Naive thymus-derived CD8-positive, alpha-beta T cell (primary cell): ENCODE measurements at regions not wholly inside any gene's neighbourhood (a gene's known extent, or its start where the extent isn't known, plus 50 kb on each side); places are given as distances from the start of the nearest gene placed in this dataset.
"Not testable (repeated sequence)": the region's sequence is repeated elsewhere in the genome, so short reads cannot be mapped to it uniquely, and the experiment has no call there.

Experiments
- ATAC-seq, 2 donors: fragments of 150-1000 bp; cut with Tn5 transposase in 1 of 2; sonication (Bioruptor Pico), chemical (Tn5 transposase) in 1 of 2; 1 replicate in 1 of 2; 2 replicates in 1 of 2; pipeline ENCODE4 v1.10.0; 2021; ENCODE audit warnings: mild to moderate bottlenecking in 2 of 2, moderate library complexity in 2 of 2
- POLR2A ChIA-PET: fragments of 350-600 bp; sonication (Branson Sonifier 250); formaldehyde crosslinking; loops from one replicate; lab custom pipeline; 2021; ENCODE audit warnings: antibody characterized with exemption; lab: Charles Lee
- DNase-seq, 10 donors: peaks; one replicate each; pipeline versions ENCODE4 v3.0.0 to v3.0.0-alpha.2; 2020 to 2022
- H3K27ac Mint-ChIP-seq, 10 donors: one replicate each; pipeline ENCODE4 v1.8.0; 2020 to 2022; ENCODE audit warnings: mild to moderate bottlenecking in 10 of 10, mixed read lengths in 10 of 10, moderate library complexity in 4 of 10, inconsistent platforms in 1 of 10
- H3K27me3 Mint-ChIP-seq, 5 donors: one replicate each; pipeline ENCODE4 v1.8.0; 2021 to 2022; ENCODE audit warnings: mixed read lengths in 5 of 5
- H3K36me3 Mint-ChIP-seq, 3 donors: one replicate each; pipeline ENCODE4 v1.8.0; 2020 to 2022; ENCODE audit warnings: mixed read lengths in 3 of 3, mild to moderate bottlenecking in 2 of 3, inconsistent platforms in 1 of 3
- H3K4me1 Mint-ChIP-seq, 4 donors: one replicate each; pipeline ENCODE4 v1.8.0; 2021 to 2022; ENCODE audit warnings: mixed read lengths in 4 of 4
- H3K4me3 Mint-ChIP-seq, 10 donors: one replicate each; pipeline ENCODE4 v1.8.0; 2020 to 2022; ENCODE audit warnings: mild to moderate bottlenecking in 10 of 10, mixed read lengths in 10 of 10, moderate library complexity in 6 of 10, inconsistent platforms in 1 of 10
- H3K9me3 Mint-ChIP-seq, 9 donors: one replicate each; pipeline ENCODE4 v1.8.0; 2020 to 2022; ENCODE audit warnings: mixed read lengths in 9 of 9, mild to moderate bottlenecking in 3 of 9, inconsistent platforms in 1 of 9, moderate library complexity in 1 of 9

- POLR2A ChIA-PET, H3K36me3 Mint-ChIP-seq, H3K27ac Mint-ChIP-seq, H3K4me3 Mint-ChIP-seq, H3K4me1 Mint-ChIP-seq, DNase-seq, ATAC-seq: not testable (repeated sequence)
- Mint-ChIP-seq H3K27me3 (peaks cover 0 to 18% (median 10%) of the 10 kb centered on the region in 5 donors), H3K9me3 (peaks cover 8 to 39% (median 16%) of the 10 kb centered on the region in 9 donors)
Measured at GRCh38 chr2:89756616-89757015, 1065.1 kb downstream of the RPIA start.

- H3K4me1 Mint-ChIP-seq, H3K4me3 Mint-ChIP-seq, H3K27ac Mint-ChIP-seq, POLR2A ChIA-PET, DNase-seq, ATAC-seq, H3K36me3 Mint-ChIP-seq: not testable (repeated sequence)
- peaks cover 8 to 52% (median 22%) of the 10 kb centered on the region in 9 donors for H3K9me3 Mint-ChIP-seq
- H3K27me3 Mint-ChIP-seq, result peaks cover 0 to 29% (median 11%) of the 10 kb centered on the region in 5 donors
Measured at GRCh38 chr2:89758332-89759026, 1067.0 kb downstream of the RPIA start.

GRCh38 chr2:89760762-89761161, 1069.3 kb downstream of the RPIA start:
- peaks cover 7 to 45% (median 22%) of the 10 kb centered on the region in 5 donors for H3K27me3 Mint-ChIP-seq

DNA sequence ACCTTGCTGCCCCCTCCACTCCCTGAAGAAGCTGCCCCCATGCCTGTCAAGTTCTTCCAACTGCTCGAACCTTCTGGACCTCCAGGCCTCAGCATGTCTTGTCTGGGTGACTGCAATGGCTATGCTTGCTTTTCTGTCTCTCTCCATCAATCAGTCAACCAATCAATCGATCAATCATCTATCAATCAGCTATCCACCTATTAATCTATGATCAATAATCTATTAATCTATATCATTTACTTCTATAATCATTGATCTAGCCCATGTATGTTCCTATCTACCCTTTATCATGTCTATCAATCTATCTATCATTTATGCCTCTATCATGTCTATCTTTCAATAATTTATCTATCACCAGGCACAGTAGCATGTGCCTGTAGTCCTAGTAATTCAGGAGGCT, 1069.7 kb downstream of the RPIA start:
- H3K27ac Mint-ChIP-seq, H3K4me1 Mint-ChIP-seq, DNase-seq, POLR2A ChIA-PET, ATAC-seq, H3K4me3 Mint-ChIP-seq: not testable (repeated sequence)
- peaks cover 2 to 10% (median 7%) of the 10 kb centered on the region in 3 donors for H3K36me3 Mint-ChIP-seq
- peaks cover 3 to 45% (median 29%) of the 10 kb centered on the region in 9 donors for H3K9me3 Mint-ChIP-seq
- peaks cover 8 to 49% (median 25%) of the 10 kb centered on the region in 5 donors for H3K27me3 Mint-ChIP-seq

More at GRCh38 chr2:89760762-89761161, 1069.3 kb downstream of the RPIA start:
- Mint-ChIP-seq H3K36me3 (peaks cover 2 to 10% (median 7%) of the 10 kb centered on the region in 3 donors), H3K9me3 (peaks cover 5 to 49% (median 30%) of the 10 kb centered on the region in 9 donors)
- H3K27ac Mint-ChIP-seq, DNase-seq, H3K4me3 Mint-ChIP-seq, ATAC-seq, H3K4me1 Mint-ChIP-seq, POLR2A ChIA-PET: not testable (repeated sequence)

- H3K27ac Mint-ChIP-seq, H3K4me1 Mint-ChIP-seq, DNase-seq, ATAC-seq, POLR2A ChIA-PET, H3K4me3 Mint-ChIP-seq: not testable (repeated sequence)
- peaks cover 2 to 10% (median 7%) of the 10 kb centered on the region in 3 donors for H3K36me3 Mint-ChIP-seq
- peaks cover 12 to 56% (median 32%) of the 10 kb centered on the region in 5 donors for H3K27me3 Mint-ChIP-seq
- H3K9me3 Mint-ChIP-seq, result peaks cover 2 to 48% (median 30%) of the 10 kb centered on the region in 9 donors
Measured at GRCh38 chr2:89761863-89762262, 1070.4 kb downstream of the RPIA start.

- H3K27ac Mint-ChIP-seq, ATAC-seq, H3K4me1 Mint-ChIP-seq, POLR2A ChIA-PET, H3K4me3 Mint-ChIP-seq, DNase-seq: not testable (repeated sequence)
- H3K9me3 Mint-ChIP-seq, result peaks cover 2 to 49% (median 31%) of the 10 kb centered on the region in 9 donors
- peaks cover 3 to 14% (median 11%) of the 10 kb centered on the region in 3 donors for H3K36me3 Mint-ChIP-seq
- H3K27me3 Mint-ChIP-seq, result peaks cover 17 to 59% (median 38%) of the 10 kb centered on the region in 5 donors
Measured at GRCh38 chr2:89762461-89763253, 1071.2 kb downstream of the RPIA start.

- no peak overlapping the region for H3K4me3 Mint-ChIP-seq
- peaks cover 21 to 61% (median 41%) of the 10 kb centered on the region in 5 donors for H3K27me3 Mint-ChIP-seq
- ATAC-seq (no peak), DNase-seq (no peak)
- POLR2A ChIA-PET, result no interaction called here
- H3K9me3 Mint-ChIP-seq, result peaks cover 4 to 50% (median 29%) of the 10 kb centered on the region in 9 donors
- peaks cover 0 to 3% (median 1%) of the 10 kb centered on the region in 4 donors for H3K4me1 Mint-ChIP-seq
- H3K36me3 Mint-ChIP-seq, result peaks cover 4 to 14% (median 11%) of the 10 kb centered on the region in 3 donors
- no peak overlapping the region for H3K27ac Mint-ChIP-seq
Measured at GRCh38 chr2:89763254-89763580, 1071.7 kb downstream of the RPIA start.

DNA sequence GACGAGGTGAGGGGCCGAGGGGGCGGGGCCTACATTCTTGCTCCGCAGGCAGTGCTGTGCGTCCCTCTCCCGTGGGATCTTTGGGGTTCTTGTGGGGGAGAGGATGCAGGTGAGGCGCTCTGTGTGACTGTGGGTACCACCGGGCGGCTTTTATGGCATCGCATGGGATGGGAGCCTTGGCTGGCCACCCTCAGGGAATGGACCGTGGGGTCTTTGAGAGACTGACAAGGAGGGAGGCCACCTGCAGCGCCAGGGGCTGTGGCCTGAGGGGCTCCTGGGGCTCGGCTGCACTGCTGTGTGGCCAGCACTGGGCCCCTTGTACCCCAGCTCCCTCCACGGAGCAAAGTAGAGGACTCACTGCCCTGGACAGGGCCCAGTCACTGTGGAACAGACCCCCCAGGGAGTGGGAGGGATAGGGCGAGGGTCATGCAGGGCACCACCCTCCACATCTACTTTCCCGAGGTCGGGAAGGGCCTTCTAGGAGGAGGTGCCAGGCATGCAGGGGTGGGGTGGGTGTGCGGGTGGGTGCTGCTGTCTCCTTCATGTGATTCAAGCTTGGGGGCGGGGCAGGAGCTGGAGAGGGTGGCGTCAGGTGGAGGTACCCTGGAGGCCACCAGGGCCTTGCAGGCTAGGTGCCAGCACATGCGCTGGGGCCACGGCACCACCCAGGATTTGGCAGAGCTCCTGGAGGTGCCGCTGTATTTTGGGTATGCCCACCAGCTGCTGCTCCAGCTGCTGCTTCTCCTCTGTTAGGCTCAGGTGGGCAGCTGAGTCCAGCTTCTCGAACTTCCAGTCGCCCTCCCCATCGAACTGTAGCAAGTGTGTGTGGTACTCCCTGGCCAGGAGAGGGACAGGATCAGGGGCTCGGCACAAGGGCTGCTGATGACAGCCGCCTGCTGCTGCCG, 1072.4 kb downstream of the RPIA start:
- Mint-ChIP-seq H3K4me1 (peaks cover 0 to 3% (median 1%) of the 10 kb centered on the region in 4 donors), H3K27ac (no peak overlapping the region), H3K36me3 (peaks cover 4 to 14% (median 14%) of the 10 kb centered on the region in 3 donors), H3K4me3 (no peak overlapping the region), H3K9me3 (peaks cover 7 to 52% (median 23%) of the 10 kb centered on the region in 9 donors), H3K27me3 (peaks cover 25 to 67% (median 45%) of the 10 kb centered on the region in 5 donors)
- DNase-seq (peak in 1 of 10 donors; percentile 62), ATAC-seq (no peak)
- POLR2A ChIA-PET, result no interaction called here

GRCh38 chr2:89764571-89765360, 1073.3 kb downstream of the RPIA start:
- POLR2A ChIA-PET, ATAC-seq, H3K27ac Mint-ChIP-seq, H3K4me3 Mint-ChIP-seq, H3K4me1 Mint-ChIP-seq: not testable (repeated sequence)
- peak in 1 of 10 donors; percentile 65 for DNase-seq
- Mint-ChIP-seq H3K27me3 (peaks cover 27 to 75% (median 48%) of the 10 kb centered on the region in 5 donors), H3K9me3 (peaks cover 7 to 53% (median 23%) of the 10 kb centered on the region in 9 donors), H3K36me3 (peaks cover 4 to 19% (median 14%) of the 10 kb centered on the region in 3 donors)

DNA sequence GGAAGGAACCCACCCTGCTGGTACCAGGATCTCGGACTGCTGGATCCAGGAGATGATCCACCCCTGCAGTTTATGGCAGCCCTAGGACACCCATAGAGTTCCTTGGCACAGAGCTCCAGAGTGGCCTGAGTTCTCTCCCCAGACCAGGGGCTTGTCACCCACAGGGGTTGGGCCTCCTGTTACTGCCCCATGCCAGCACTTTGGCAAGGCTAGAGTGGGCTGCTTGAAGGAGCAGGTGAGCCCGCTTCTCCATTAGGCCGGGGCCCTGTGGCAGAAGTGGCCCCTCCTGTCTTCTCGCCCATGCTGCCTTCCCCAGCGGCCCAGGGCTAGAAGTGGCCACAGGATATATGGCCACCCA, 1073.9 kb downstream of the RPIA start:
- peaks cover 4 to 20% (median 14%) of the 10 kb centered on the region in 3 donors for H3K36me3 Mint-ChIP-seq
- H3K27me3 Mint-ChIP-seq, result peaks cover 27 to 78% (median 50%) of the 10 kb centered on the region in 5 donors
- H3K27ac Mint-ChIP-seq, H3K4me3 Mint-ChIP-seq, DNase-seq, H3K4me1 Mint-ChIP-seq, POLR2A ChIA-PET, ATAC-seq: not testable (repeated sequence)
- H3K9me3 Mint-ChIP-seq, result peaks cover 6 to 55% (median 26%) of the 10 kb centered on the region in 9 donors

DNA sequence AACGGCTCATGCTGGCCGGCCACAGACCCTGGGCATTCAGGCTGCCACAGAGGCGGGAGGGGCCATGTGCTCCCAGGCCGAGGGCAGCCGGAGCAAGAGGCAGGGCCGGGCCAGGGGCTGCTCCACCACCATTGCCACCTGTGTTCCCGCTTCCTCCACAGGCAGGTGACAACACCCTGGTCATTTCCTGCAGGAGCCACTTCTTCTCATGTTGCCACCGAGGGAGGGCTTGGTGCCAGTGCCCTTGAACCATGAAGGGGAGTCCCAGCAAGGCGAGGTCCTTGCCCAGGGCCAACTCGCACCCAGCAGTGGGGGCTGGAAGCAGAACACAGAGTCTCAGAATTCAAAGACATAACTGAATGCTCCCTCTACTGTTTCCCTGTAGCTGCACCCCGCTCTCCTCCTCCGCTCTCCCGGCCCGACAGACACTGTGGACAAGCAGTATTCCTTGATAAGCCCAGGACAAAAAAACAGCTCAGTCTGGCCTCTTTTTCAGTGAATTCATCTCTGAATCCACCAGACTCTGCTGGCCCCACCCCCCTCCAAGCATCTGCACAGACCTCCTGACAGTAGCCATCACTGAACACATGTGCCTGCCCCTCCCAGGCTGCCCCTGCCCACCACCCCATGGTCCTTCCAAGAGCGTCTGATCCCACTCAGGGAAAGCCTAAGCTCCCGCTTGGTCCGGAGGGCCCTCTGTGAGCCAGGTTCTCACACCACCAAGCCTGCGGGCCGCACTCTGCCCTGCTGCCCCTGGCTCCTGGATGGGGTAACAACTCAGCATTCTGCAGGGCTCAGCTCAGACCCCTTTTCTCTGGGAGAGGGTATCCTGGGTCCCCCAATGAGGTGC, 1074.9 kb downstream of the RPIA start:
- H3K4me1 Mint-ChIP-seq, ATAC-seq, POLR2A ChIA-PET, H3K4me3 Mint-ChIP-seq, DNase-seq: not testable (repeated sequence)
- peak overlapping the region in 1 of 10 donors; percentile 50 for H3K27ac Mint-ChIP-seq
- peaks cover 27 to 77% (median 53%) of the 10 kb centered on the region in 5 donors for H3K27me3 Mint-ChIP-seq
- peaks cover 4 to 24% (median 14%) of the 10 kb centered on the region in 3 donors for H3K36me3 Mint-ChIP-seq
- peaks cover 7 to 56% (median 27%) of the 10 kb centered on the region in 9 donors for H3K9me3 Mint-ChIP-seq
